Fibroblast of lung (primary cell): ENCODE measurements at regions not wholly inside any gene's neighbourhood (a gene's known extent, or its start where the extent isn't known, plus 50 kb on each side); places are given as distances from the start of the nearest gene placed in this dataset.

Experiments used
- CTCF ChIP-seq, 2 donors: IDR thresholded peaks in 1 of 2; conservative IDR thresholded peaks in 1 of 2; 1 replicate in 1 of 2; 2 replicates in 1 of 2; pipeline ENCODE4 v1.5.1; 2011 to 2012; ENCODE audit warnings: low read length in 2 of 2, control low read depth in 1 of 2, inconsistent platforms in 1 of 2, low read depth in 1 of 2, mild to moderate bottlenecking in 1 of 2
- EZH2 ChIP-seq: IDR thresholded peaks from 2 replicates; pipeline ENCODE4 v1.5.1; 2012; ENCODE audit warnings: low read length, control low read depth, mild to moderate bottlenecking; ENCODE audit errors: missing control alignments

- TF ChIP-seq CTCF (conservative IDR thresholded peaks at IDR 0.05 in 1 of 2, IDR thresholded peaks at IDR 0.05 in 1 of 2; ENCODE audit: low read depth in 1 of 2, low read length in 2 of 2) (no peak), EZH2 (no peak)
These were observed 100.2 kb upstream of the SEC11C start for GRCh38 chr18:59039449-59039848.
